Activated T-cell treated with anti-CD3 and anti-CD28 coated beads, Interleukin-2, amount 50 U/mL, for 72 hours (primary cell): ENCODE measurements at regions not wholly inside any gene's neighbourhood (a gene's known extent, or its start where the extent isn't known, plus 50 kb on each side); places are given as distances from the start of the nearest gene placed in this dataset.
A peak's percentile ranks its signal among the peaks of the same experiment; 100 is the strongest.

ENCODE experiments used
- ATAC-seq, 2 donors: fragments of 150-1000 bp; cut with Tn5 transposase; replicated peaks in 1 of 2; 2 replicates each; pipeline ENCODE4 v1.10.0; 2021; ENCODE audit warnings: moderate library complexity in 2 of 2, mild to moderate bottlenecking in 1 of 2
- DNase-seq, 2 donors: peaks; one replicate each; pipeline ENCODE4 v3.0.0; 2021 to 2022; ENCODE audit warnings: mixed read lengths in 1 of 2
- H3K27ac Mint-ChIP-seq: one replicate; pipeline ENCODE4 v1.8.0; 2022; ENCODE audit warnings: mild to moderate bottlenecking, moderate library complexity, mixed read lengths
- H3K27me3 Mint-ChIP-seq: one replicate; pipeline ENCODE4 v1.8.0; 2022; ENCODE audit warnings: low read depth, mixed read lengths
- H3K36me3 Mint-ChIP-seq, 2 donors: one replicate each; pipeline ENCODE4 v1.8.0; 2022; ENCODE audit warnings: mixed read lengths in 2 of 2, mild to moderate bottlenecking in 1 of 2; ENCODE audit not compliant: insufficient read depth in 2 of 2
- H3K4me1 Mint-ChIP-seq: one replicate; pipeline ENCODE4 v1.8.0; 2022; ENCODE audit warnings: low read depth, mixed read lengths
- H3K4me3 Mint-ChIP-seq, 2 donors: one replicate each; pipeline ENCODE4 v1.8.0; 2022; ENCODE audit warnings: mild to moderate bottlenecking in 2 of 2, mixed read lengths in 2 of 2, moderate library complexity in 2 of 2
- H3K9me3 Mint-ChIP-seq, 2 donors: one replicate each; pipeline ENCODE4 v1.8.0; 2022; ENCODE audit warnings: mixed read lengths in 2 of 2

- H3K27ac Mint-ChIP-seq: peak overlapping the region; percentile 24
Observed at GRCh38 chr14:24744641-24745040, 110.7 kb upstream of the GZMB start.

DNA sequence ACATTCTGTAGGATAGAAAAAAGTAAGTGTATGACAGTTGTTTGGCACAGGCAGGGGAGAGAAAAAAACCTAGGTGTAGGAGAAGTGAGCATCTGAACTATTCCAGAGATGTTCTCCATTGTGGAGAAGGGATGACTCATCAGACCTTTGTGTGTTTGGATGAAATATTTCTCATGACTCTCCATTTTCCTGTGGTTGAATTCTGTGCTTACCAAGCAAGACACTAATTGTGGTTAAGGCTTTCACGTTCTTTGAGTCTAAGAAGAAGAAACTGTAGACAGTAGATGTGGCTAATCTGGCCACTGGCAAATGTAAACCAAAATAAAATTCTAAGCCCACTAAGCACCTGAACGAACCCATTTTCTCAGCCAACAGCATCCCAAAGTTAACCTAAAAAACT, 107.9 kb upstream of the GZMB start:
- no peak for DNase-seq

More at GRCh38 chr14:24744641-24745040, 110.7 kb upstream of the GZMB start:
- Mint-ChIP-seq H3K36me3 (no peaks in the 10 kb centered on the region), H3K4me3 (no peak overlapping the region), H3K4me1 (no peaks in the 10 kb centered on the region), H3K27me3 (no peaks in the 10 kb centered on the region), H3K9me3 (no peaks in the 10 kb centered on the region)
- no peak for ATAC-seq
- no peak for DNase-seq

GRCh38 chr14:24735984-24736630, 102.1 kb upstream of the GZMB start:
- no peak overlapping the region for H3K27ac Mint-ChIP-seq
- no peak for DNase-seq
- H3K9me3 Mint-ChIP-seq: peaks cover 0 to 3% of the 10 kb centered on the region in 2 donors
- no peak for ATAC-seq
- H3K4me3 Mint-ChIP-seq: no peak overlapping the region
- H3K4me1 Mint-ChIP-seq: no peaks in the 10 kb centered on the region
- H3K27me3 Mint-ChIP-seq: no peaks in the 10 kb centered on the region
- no peaks in the 10 kb centered on the region for H3K36me3 Mint-ChIP-seq

More for the DNA sequence above, 107.9 kb upstream of the GZMB start:
- no peaks in the 10 kb centered on the region for H3K27me3 Mint-ChIP-seq
- no peaks in the 10 kb centered on the region for H3K36me3 Mint-ChIP-seq
- no peak overlapping the region for H3K4me3 Mint-ChIP-seq
- H3K9me3 Mint-ChIP-seq: no peaks in the 10 kb centered on the region
- ATAC-seq: no peak
- no peak overlapping the region for H3K27ac Mint-ChIP-seq
- H3K4me1 Mint-ChIP-seq: no peaks in the 10 kb centered on the region

- no peak overlapping the region for H3K4me3 Mint-ChIP-seq
- no peaks in the 10 kb centered on the region for H3K36me3 Mint-ChIP-seq
- H3K9me3 Mint-ChIP-seq: peaks cover 0 to 3% of the 10 kb centered on the region in 2 donors
- ATAC-seq: peak in 1 of 2 donors; percentile 22
- H3K27me3 Mint-ChIP-seq: no peaks in the 10 kb centered on the region
- H3K27ac Mint-ChIP-seq: no peak overlapping the region
- no peaks in the 10 kb centered on the region for H3K4me1 Mint-ChIP-seq
- DNase-seq: peak; percentile 15 to 33
Observed at GRCh38 chr14:24734917-24735500, 101.0 kb upstream of the GZMB start.

DNA sequence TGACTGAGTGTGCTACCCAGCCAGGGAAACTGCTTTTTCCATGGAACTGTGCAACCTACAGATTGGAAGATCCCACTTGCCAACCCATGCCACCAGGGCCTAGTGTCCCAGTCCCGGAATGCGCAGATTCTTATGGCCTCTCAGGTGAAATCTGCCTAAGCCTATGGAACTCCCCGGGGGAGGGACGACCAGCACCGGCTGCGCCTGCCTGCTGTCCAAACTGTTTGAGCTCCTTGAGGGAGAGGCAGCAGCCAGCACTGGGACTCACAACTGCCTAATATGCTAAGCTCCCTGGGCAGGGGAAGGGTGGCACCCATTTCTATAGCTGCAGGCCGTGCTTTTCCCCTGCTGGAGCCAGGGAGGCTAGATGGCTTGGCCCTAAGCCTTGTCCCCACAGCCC, 92.5 kb upstream of the GZMB start:
- peaks cover 7 to 8% of the 10 kb centered on the region in 2 donors for H3K36me3 Mint-ChIP-seq
- no peak overlapping the region for H3K4me3 Mint-ChIP-seq
- no peaks in the 10 kb centered on the region for H3K4me1 Mint-ChIP-seq
- H3K27me3 Mint-ChIP-seq: peaks cover 46% of the 10 kb centered on the region
- ATAC-seq: no peak
- H3K9me3 Mint-ChIP-seq: peaks cover 9 to 10% of the 10 kb centered on the region in 2 donors
- no peak for DNase-seq
- H3K27ac Mint-ChIP-seq: no peak overlapping the region

DNA sequence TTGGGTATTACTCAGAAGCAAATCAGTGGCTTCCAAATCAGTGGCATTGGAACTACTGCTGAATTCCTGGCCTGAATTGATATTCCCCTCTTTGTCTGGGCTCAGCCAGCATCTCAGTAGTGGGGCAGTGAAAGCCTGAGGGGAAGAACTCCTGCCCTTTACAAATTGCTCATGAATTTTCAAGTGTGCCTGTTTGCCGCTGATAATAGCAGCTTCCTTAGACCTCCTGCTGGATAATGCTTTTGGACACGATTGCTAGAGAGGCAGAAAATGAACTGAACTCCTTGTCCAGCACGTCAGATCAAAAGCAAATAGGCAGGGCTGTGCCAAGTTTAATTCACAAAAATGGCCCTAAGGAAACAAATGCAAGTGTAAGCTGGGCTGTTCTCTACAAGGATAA, 91.3 kb upstream of the GZMB start:
- no peak for ATAC-seq
- no peaks in the 10 kb centered on the region for H3K4me1 Mint-ChIP-seq
- no peak for DNase-seq
- H3K4me3 Mint-ChIP-seq: no peak overlapping the region
- H3K27me3 Mint-ChIP-seq: peaks cover 55% of the 10 kb centered on the region
- peaks cover 7 to 8% of the 10 kb centered on the region in 2 donors for H3K36me3 Mint-ChIP-seq
- no peak overlapping the region for H3K27ac Mint-ChIP-seq
- H3K9me3 Mint-ChIP-seq: peaks cover 9 to 10% of the 10 kb centered on the region in 2 donors

GRCh38 chr14:24721775-24722174, 87.8 kb upstream of the GZMB start:
- H3K4me1 Mint-ChIP-seq: no peaks in the 10 kb centered on the region
- peaks cover 0 to 1% of the 10 kb centered on the region in 2 donors for H3K36me3 Mint-ChIP-seq

DNA sequence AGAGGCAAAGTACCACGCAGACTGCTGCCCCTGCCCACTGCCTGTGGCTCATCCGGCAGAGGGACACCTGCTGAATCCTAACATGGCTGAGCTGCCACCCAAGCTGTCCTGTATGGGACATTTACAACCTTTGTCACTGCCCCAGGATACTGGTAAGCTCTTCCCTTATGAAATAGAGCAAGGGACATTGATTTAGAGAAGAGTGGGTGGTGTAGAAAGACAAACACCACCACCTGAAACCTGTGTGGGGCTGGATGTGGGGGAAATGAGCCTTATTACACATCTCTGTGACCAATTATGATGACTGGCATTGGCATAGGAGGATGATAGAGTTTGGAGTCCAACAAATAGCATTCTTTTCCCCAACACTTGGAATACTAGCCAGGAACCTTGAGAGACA, 81.2 kb upstream of the GZMB start:
- Mint-ChIP-seq H3K4me3 (no peak overlapping the region), H3K27ac (no peak overlapping the region), H3K4me1 (peaks cover 11% of the 10 kb centered on the region), H3K27me3 (peaks cover 35% of the 10 kb centered on the region), H3K36me3 (no peaks in the 10 kb centered on the region), H3K9me3 (no peaks in the 10 kb centered on the region)
- ATAC-seq: peak; percentile 66 to 84
- DNase-seq: no peak

More at GRCh38 chr14:24721775-24722174, 87.8 kb upstream of the GZMB start:
- ATAC-seq (no peak), DNase-seq (no peak)
- H3K4me3 Mint-ChIP-seq: no peak overlapping the region
- H3K27ac Mint-ChIP-seq: no peak overlapping the region
- peaks cover 0 to 3% of the 10 kb centered on the region in 2 donors for H3K9me3 Mint-ChIP-seq
- H3K27me3 Mint-ChIP-seq: peaks cover 44% of the 10 kb centered on the region

- Mint-ChIP-seq H3K4me3 (no peak overlapping the region), H3K27ac (no peak overlapping the region), H3K27me3 (peaks cover 35% of the 10 kb centered on the region), H3K9me3 (no peaks in the 10 kb centered on the region), H3K4me1 (peaks cover 11% of the 10 kb centered on the region), H3K36me3 (no peaks in the 10 kb centered on the region)
- ATAC-seq (no peak), DNase-seq (no peak)
Observed at GRCh38 chr14:24713404-24713803, 79.4 kb upstream of the GZMB start.

DNA sequence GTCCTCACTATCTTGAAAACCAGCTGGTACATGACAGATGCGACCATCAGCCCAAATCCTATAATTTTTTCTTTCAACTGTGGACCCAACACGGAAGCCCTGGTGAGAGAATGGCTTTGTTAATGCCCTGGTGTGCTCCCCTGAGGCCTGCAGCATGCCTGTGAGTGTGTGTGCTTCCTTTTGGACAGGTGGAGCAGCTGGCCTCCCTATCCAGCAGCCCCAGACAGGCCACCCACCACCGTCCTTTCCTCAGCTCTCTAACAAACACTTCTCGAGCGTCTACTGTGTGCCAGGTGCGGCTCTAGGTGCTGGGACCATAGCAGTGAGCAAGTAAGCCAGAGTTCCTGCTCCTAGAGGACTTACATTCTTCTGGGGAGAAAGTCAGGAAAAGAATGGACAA, 78.9 kb upstream of the GZMB start:
- H3K9me3 Mint-ChIP-seq: no peaks in the 10 kb centered on the region
- no peaks in the 10 kb centered on the region for H3K36me3 Mint-ChIP-seq
- no peak for DNase-seq
- H3K27me3 Mint-ChIP-seq: peaks cover 35% of the 10 kb centered on the region
- no peak for ATAC-seq
- no peak overlapping the region for H3K27ac Mint-ChIP-seq
- peaks cover 11% of the 10 kb centered on the region for H3K4me1 Mint-ChIP-seq
- no peak overlapping the region for H3K4me3 Mint-ChIP-seq

DNA sequence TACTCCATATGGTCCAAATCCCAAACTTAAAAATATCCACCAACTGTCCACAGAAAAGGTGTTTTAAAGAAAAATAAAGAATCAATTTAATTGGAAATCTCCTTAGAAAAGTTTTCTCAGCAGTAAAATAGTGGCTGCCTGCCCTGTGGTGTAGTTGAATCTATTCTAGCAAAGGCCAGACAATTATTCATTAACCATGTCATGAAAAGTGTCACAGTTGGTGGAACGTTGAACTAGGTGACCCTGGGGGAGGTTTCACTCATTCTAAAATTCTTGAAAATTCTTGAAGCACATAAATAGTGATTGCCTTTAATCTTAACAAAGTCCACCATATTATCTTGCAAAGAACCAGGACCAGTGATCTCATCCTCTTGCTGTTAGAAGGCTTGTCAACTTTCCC, 78.4 kb upstream of the GZMB start:
- Mint-ChIP-seq H3K27me3 (peaks cover 35% of the 10 kb centered on the region), H3K4me3 (no peak overlapping the region), H3K36me3 (no peaks in the 10 kb centered on the region), H3K27ac (no peak overlapping the region), H3K9me3 (no peaks in the 10 kb centered on the region), H3K4me1 (peaks cover 11% of the 10 kb centered on the region)
- no peak for ATAC-seq
- no peak for DNase-seq

- Mint-ChIP-seq H3K27me3 (peaks cover 17% of the 10 kb centered on the region), H3K4me1 (peaks cover 9% of the 10 kb centered on the region), H3K9me3 (no peaks in the 10 kb centered on the region), H3K36me3 (no peaks in the 10 kb centered on the region), H3K27ac (no peak overlapping the region), H3K4me3 (no peak overlapping the region)
- ATAC-seq (peak; percentile 44 to 45), DNase-seq (peak; percentile 55 to 65)
Observed at GRCh38 chr14:24710403-24711112, 76.6 kb upstream of the GZMB start.

- no peak for ATAC-seq
- H3K4me1 Mint-ChIP-seq: no peaks in the 10 kb centered on the region
- H3K27me3 Mint-ChIP-seq: peaks cover 6% of the 10 kb centered on the region
- DNase-seq: no peak
- no peak overlapping the region for H3K27ac Mint-ChIP-seq
- no peak overlapping the region for H3K4me3 Mint-ChIP-seq
- H3K9me3 Mint-ChIP-seq: no peaks in the 10 kb centered on the region
- no peaks in the 10 kb centered on the region for H3K36me3 Mint-ChIP-seq
Observed at GRCh38 chr14:24708684-24709083, 74.7 kb upstream of the GZMB start.
